Epithelial cell of esophagus (primary cell): ENCODE measurements at regions not wholly inside any gene's neighbourhood (a gene's known extent, or its start where the extent isn't known, plus 50 kb on each side); places are given as distances from the start of the nearest gene placed in this dataset.

Experiments
- DNase-seq: peaks from one replicate; pipeline ENCODE4 v3.0.0; 2010; ENCODE audit warnings: low read depth
- H3K4me3 ChIP-seq: 2 replicates; pipeline ENCODE4 v1.5.1; 2011; ENCODE audit warnings: mild to moderate bottlenecking, low read length, control low read depth
- CTCF ChIP-seq: IDR thresholded peaks from 2 replicates; pipeline ENCODE4 v1.5.1; 2011; ENCODE audit warnings: low read depth, mild to moderate bottlenecking, low read length, control low read depth, inconsistent platforms; ENCODE audit not compliant: insufficient read depth; ENCODE audit errors: missing control alignments

- no peak overlapping the region for H3K4me3 ChIP-seq
- no peak for DNase-seq
- no peak for TF ChIP-seq CTCF
These were observed 508.9 kb downstream of the RPS24 start for GRCh38 chr10:78542521-78542920.

- no peak for DNase-seq
These were observed 509.5 kb downstream of the RPS24 start for GRCh38 chr10:78543031-78543748.

GRCh38 chr10:78543749-78544362 lies 510.2 kb downstream of the RPS24 start:
- H3K4me3 ChIP-seq, result no peak overlapping the region
- no peak for DNase-seq
- TF ChIP-seq CTCF, result no peak

More at GRCh38 chr10:78543031-78543748, 509.5 kb downstream of the RPS24 start:
- no peak for TF ChIP-seq CTCF
- no peak overlapping the region for H3K4me3 ChIP-seq

GRCh38 chr10:78544423-78545090 lies 510.9 kb downstream of the RPS24 start:
- TF ChIP-seq CTCF, result no peak
- H3K4me3 ChIP-seq, result no peak overlapping the region
- DNase-seq, result no peak

- TF ChIP-seq CTCF, result no peak
- H3K4me3 ChIP-seq, result no peak overlapping the region
- DNase-seq, result no peak
These were observed 512.1 kb downstream of the RPS24 start for GRCh38 chr10:78545756-78546155.

GRCh38 chr10:78547397-78547796 lies 513.7 kb downstream of the RPS24 start:
- no peak overlapping the region for H3K4me3 ChIP-seq
- no peak for DNase-seq
- no peak for TF ChIP-seq CTCF
